Stimulated activated CD4-positive, alpha-beta T cell treated with anti-CD3 and anti-CD28 coated beads, Interleukin-2, amount 100 ng/mL, for 48 hours (primary cell): ENCODE measurements at regions not wholly inside any gene's neighbourhood (a gene's known extent, or its start where the extent isn't known, plus 50 kb on each side); places are given as distances from the start of the nearest gene placed in this dataset.

Experiments used
- DNase-seq, 2 donors: peaks; one replicate each; pipeline ENCODE4 v3.0.0-alpha.2; 2020

DNA sequence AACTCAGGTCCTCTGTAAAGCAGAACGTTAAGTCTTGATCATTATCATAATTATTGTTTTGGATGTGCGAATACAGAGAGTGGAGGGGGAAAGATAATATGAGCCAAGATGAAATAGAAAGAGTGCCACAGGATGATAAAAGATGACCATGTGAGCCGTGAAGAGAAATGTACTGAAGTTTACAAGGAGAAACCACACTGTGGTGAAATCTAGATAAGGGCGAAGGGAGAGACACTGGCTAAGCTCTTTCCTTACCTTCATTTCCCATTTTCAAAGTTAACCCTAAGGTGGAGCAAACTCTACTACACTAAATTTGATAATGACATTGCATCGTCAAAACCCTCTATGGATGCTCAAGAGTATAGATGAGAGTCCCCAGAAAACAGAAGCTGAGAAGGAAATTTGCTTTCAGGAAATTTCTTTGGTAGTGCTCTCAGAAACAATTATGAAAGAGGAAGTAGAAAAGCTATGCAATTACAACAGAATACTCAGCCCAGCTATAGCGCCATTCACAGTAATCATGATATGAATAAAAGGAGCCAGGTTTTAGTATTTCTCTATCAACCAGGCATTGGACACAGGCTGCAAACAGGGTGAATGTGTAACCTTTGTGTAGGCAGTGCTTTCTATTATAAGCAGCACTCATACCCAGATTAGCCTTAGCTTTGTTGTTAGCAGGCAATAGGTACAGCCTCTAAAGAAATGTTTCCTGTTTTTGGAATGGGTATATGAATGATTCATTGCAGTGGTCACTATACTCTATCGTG, 1080.7 kb downstream of the GRIK2 start:
- DNase-seq = no peak

DNA sequence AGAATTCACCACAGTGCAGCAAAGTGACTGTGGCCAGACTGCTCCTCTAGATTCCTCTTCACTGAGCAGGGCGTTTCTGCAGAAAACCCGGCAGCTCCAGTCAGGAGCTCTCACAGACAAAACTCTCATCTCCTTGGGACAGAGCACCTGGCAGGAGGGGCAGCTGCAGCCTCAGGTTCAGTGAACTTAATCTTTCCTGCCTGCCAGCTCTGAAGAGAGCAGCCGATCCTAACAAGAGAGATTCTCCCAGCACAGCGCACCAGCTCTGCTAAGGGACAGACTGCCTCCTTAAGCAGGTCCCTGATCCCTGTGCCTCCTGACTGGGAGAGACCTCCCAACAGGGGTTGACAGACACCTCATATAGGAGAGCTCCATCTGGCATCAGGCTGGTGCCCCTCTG, 1065.5 kb downstream of the GRIK2 start:
- DNase-seq = no peak

- DNase-seq = no peak
Observed at GRCh38 chr6:102438171-102438570, 1044.7 kb downstream of the GRIK2 start.

GRCh38 chr6:102417368-102417998, 1024.0 kb downstream of the GRIK2 start:
- DNase-seq = no peak

GRCh38 chr6:102415891-102416290, 1022.4 kb downstream of the GRIK2 start:
- DNase-seq = no peak

- DNase-seq = no peak
Observed at GRCh38 chr6:102411796-102412195, 1018.3 kb downstream of the GRIK2 start.

- DNase-seq = no peak
Observed at GRCh38 chr6:102407886-102408741, 1014.6 kb downstream of the GRIK2 start.

- DNase-seq = no peak
Observed at GRCh38 chr6:102405860-102406259, 1012.4 kb downstream of the GRIK2 start.

DNA sequence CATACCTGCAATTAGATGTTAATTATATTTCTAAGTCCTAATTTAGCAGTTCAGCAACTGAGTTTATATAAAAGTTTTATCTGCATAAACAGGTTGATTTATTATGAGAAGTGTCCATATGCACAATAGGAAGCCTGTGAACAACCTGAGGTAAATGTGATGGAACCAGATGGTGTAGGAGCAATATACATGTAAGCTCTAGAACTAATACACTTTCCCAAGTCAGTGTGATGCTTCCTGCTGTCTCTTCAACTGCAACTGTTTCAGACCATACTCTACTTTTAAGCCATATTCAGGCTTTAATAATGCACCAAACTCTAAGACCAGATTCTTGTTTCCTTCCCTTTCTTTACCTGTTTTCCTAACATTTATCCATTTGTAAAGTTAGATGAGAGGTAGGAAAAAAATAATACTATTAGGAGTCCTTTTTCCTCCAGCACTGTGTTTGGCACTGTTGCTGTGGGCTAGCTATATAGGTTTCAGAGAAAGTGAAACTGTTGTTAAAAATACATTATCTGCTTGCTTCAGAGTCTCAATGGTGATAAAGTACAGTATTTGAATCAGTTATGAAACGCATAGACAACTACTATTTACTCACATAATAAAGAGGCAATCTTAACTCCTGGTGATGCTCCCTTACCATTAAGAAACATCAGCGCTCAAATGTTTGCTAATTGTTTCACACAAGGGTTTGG, 1009.3 kb downstream of the GRIK2 start:
- no peak for DNase-seq

DNA sequence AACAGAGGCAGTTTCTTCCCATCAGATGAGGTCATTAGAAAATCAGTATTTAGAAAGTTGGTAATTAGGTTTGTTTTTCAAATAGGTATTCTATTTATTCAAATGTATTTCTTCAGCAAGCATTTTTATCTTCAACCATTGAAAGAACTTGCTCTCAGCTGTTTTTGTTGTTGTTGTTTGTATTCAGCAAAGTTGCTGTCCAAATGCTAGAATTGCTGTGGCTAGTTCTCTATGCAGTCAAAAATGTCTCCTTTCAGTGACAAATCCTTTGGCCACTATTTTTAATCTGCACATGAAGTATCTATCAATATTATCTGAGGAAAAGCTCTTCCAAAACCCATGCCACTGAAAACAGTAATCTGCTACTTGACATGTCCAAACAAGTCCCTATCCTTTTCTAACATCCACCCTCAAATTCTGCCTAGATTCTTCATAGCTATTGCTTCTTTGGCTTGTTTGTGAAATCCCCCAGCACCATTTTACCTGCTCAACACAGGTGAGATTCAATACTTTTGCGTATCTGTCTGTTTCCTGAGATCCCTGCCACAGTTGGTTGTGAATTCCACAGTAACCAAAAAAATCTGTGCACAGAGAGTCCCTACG, 1005.4 kb downstream of the GRIK2 start:
- DNase-seq = no peak

GRCh38 chr6:102390541-102390940, 997.0 kb downstream of the GRIK2 start:
- DNase-seq = no peak

DNA sequence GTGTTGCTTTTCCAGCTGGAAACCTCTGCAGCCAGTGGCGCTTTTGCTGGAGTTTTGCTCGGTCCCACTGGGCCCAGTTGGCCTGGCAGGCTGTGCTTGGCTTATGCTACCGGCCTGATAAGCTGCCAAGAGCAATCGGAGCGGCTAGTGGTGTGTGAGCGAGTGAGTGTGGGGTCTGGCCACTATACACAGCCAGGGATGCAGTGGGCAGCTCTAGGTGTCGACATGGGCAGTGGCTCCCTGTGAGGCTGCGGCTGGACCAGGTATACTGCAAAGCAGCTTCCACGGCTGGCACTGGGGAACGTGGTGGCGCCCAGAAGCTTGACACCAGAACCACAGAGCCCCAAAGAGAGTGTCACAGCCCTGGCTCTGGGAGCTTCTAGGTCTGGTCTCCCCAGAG, 996.5 kb downstream of the GRIK2 start:
- DNase-seq = no peak

DNA sequence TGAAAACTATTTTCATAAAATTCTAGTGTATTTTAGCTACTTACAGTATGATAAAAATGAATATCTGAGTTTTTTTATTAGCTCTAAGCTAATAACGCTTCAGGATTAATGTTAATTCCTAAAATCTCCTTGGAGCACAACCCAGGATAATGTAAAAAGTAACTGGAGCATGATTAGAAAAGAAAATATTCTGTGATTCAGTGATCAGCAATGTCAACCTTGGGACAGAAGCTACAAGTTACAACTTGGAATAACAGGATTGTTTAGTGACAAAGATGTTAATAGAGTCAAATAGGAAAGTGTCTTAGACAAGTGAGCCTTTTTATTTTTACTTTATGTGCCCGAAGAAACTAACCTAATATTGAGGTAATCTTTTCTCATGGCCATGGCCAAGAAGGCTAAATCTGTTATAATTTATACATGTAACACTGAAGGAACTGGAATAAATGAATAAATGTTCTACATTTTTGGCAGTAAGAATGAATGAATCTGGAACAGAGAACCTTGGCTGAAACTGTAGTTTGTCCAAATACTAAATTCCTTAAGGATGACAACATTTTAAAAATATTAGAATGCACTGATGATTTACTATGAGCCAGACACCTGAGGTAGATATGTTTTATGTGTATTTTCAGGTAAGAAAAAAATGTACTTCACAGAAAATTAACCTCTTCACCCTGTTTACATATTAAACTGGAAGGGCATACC, 994.0 kb downstream of the GRIK2 start:
- DNase-seq = no peak

- no peak for DNase-seq
Observed at GRCh38 chr6:102381203-102381602, 987.7 kb downstream of the GRIK2 start.

DNA sequence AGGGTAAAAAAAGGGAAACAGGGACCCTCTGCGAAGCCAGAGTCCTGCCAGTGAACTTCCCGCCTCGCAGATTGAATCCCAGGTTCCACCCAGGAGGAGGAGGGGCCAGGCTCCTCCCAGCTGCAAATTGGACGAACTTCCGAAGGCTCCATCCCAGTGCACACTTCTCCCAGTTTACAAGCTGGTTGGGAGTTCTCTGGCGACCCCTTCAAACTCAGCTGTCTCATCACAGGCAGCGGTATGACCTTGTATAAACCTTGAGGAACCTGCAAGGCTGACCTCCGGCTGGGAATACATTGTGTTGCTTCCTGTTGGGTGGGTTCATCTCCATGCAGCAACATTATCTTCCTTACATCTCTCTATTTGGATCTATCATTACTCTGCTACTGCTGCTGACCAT, 962.7 kb downstream of the GRIK2 start:
- DNase-seq = no peak

DNA sequence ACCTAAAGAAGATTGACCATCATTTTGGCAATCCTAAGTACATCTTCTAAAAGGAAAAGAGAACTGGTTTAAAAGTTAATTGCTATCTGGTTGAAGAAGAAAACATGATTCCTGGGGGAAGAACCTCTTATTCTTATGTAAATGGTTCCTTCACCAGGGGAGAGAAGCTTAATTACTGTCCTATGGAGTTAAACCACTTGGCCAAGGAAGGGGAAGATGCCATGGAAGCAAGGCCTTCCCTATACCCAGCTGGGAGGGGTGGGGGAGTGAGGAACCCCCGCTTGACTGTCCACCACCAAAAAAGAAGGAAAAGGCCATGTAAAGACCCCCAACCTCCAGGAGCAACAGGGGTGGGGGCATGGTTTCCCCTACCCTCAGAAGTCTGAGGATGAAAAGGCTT, 962.1 kb downstream of the GRIK2 start:
- no peak for DNase-seq

GRCh38 chr6:102352552-102352951, 959.0 kb downstream of the GRIK2 start:
- DNase-seq = no peak

GRCh38 chr6:102344769-102345168, 951.3 kb downstream of the GRIK2 start:
- no peak for DNase-seq

DNA sequence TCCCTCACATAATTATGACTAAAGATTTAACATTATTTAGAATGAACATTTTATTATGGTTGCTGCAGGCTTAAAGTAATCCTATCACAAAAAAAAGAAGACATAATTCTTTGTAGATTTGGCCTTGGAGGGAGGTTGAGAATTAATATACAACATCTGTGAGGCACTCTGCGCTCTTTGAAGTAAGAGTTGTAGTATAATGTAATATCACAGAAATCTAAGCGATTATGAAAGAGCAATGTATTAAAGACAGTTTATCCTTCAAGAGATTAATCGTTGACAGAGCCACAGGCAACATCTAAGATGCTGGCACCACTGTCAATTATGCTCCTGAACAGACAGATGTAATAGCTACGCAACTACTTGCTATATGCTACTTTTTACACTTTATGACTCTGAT, 946.8 kb downstream of the GRIK2 start:
- no peak for DNase-seq

DNA sequence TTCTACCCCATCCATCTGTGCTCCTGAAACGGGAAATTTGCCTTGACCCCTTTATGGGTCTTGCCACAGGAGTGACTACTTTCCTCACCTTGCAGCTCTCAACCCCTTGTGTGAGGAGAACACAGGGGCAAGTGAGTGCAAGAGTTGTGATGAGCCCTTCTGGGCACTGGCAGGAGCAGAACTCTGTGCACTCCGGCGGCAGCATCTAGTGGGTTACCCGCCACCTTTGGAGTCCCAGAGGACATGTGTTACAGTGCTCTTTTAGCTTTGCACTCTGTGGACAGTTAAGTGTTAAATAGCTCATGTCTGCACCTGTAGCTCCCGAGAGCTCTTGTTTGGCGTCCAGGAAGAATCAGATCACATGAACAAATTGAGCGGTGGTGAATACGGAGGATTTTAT, 940.2 kb downstream of the GRIK2 start:
- DNase-seq = no peak

- DNase-seq = no peak
Observed at GRCh38 chr6:102327697-102328225, 934.3 kb downstream of the GRIK2 start.

DNA sequence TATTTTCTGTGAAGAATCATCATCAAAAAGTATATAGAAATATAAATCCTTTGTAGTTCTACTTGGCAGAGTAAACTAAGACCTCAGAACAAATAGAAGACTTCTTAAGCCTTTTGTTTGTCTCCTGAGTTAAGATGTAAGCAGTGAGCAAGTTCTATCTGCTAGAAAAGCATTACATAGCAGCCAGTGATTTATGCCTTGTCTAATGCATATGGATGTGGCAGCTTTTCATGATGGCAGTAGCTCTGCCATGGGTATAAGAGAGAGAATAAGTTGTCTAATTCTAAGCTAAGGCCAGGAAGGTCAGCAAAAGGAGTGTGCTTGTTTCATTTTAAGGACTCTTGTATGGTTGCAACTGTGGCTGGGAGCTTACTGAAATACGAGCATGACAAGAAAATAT, 920.2 kb downstream of the GRIK2 start:
- no peak for DNase-seq
